Endothelial cell of umbilical vein (primary cell): ENCODE measurements at regions not wholly inside any gene's neighbourhood (a gene's known extent, or its start where the extent isn't known, plus 50 kb on each side); places are given as distances from the start of the nearest gene placed in this dataset.

Experiments
- BruUV-seq: library from RNA; stranded (reverse); fragments of 400-500 nt; replicated peaks from 2 replicates; lab custom pipeline; 2021; lab: Mats Ljungman, UMichigan
- CTCF ChIA-PET: fragments of 300-600, 350-600 bp; sonication (Branson Sonifier 250); formaldehyde crosslinking; loops from one replicate; lab custom pipeline; 2021; ENCODE audit warnings: antibody characterized with exemption, inconsistent platforms; lab: Charles Lee
- POLR2A ChIA-PET: fragments of 300-600, 350-600 bp; sonication (Branson Sonifier 250); formaldehyde crosslinking; loops from one replicate; lab custom pipeline; 2021; ENCODE audit warnings: antibody characterized with exemption, inconsistent platforms; lab: Charles Lee
- DNase-seq: peaks from one replicate; pipeline ENCODE4 v3.0.0-alpha.2; 2011; ENCODE audit warnings: low read depth, low spot score
- FAIRE-seq: peaks from 2 replicates; lab custom pipeline; 2011; peaks lifted over from hg19 to GRCh38; lab: Jason Lieb, UNC
- H2AFZ ChIP-seq: 2 replicates; pipeline ENCODE4 v1.6.0; 2012; ENCODE audit warnings: low read depth, low read length, control low read depth, inconsistent platforms
- H3K27ac ChIP-seq: 2 replicates; pipeline ENCODE4 v1.5.1; 2011; ENCODE audit warnings: low read depth, mild to moderate bottlenecking, control low read depth, low read length, moderate library complexity; ENCODE audit not compliant: insufficient read depth
- H3K27me3 ChIP-seq, 2 experiments: 2 replicates each; pipeline versions ENCODE4 v1.6.0 to v1.6.1; 2011; ENCODE audit warnings: low read length in 2 of 2, mixed read lengths in 1 of 2; ENCODE audit not compliant: control insufficient read depth in 2 of 2, insufficient read depth in 2 of 2
- H3K36me3 ChIP-seq, 2 experiments: 2 replicates in 1 of 2; 3 replicates in 1 of 2; pipeline ENCODE4 v1.5.1; 2011; ENCODE audit warnings: low read length in 2 of 2, mild to moderate bottlenecking in 1 of 2, moderate library complexity in 1 of 2; ENCODE audit not compliant: control insufficient read depth in 2 of 2, insufficient read depth in 2 of 2; ENCODE audit errors: extremely low read depth in 1 of 2
- H3K4me1 ChIP-seq: 3 replicates; pipeline ENCODE4 v1.5.1; 2011; ENCODE audit warnings: mild to moderate bottlenecking, low read length; ENCODE audit not compliant: control insufficient read depth, insufficient read depth; ENCODE audit errors: extremely low read depth
- H3K4me2 ChIP-seq: 2 replicates; pipeline ENCODE4 v1.6.1; 2011; ENCODE audit warnings: low read length, control low read depth, mixed read lengths; ENCODE audit not compliant: insufficient read depth
- H3K4me3 ChIP-seq, 3 experiments: fragments of 200-600 bp in 1 of 3; sonication (generic), shearing (Covaris generic) in 1 of 3; replicated peaks in 1 of 3; 2 replicates each; pipeline ENCODE4 v1.5.1; 2011 to 2016; ENCODE audit warnings: control low read depth in 3 of 3, low read length in 3 of 3, mild to moderate bottlenecking in 2 of 3, inconsistent platforms in 1 of 3, low read depth in 1 of 3, moderate library complexity in 1 of 3; ENCODE audit not compliant: insufficient read depth in 1 of 3
- H3K79me2 ChIP-seq: 2 replicates; pipeline ENCODE4 v1.6.0; 2012; ENCODE audit warnings: low read length, inconsistent platforms; ENCODE audit not compliant: control insufficient read depth, insufficient read depth
- H3K9ac ChIP-seq: replicated peaks from 2 replicates; pipeline ENCODE3; 2011; ENCODE audit warnings: low read length, control low read depth; ENCODE audit not compliant: insufficient read depth; ENCODE audit errors: extremely low read depth
- H3K9me1 ChIP-seq: replicated peaks from 3 replicates; pipeline ENCODE4 v1.6.0; 2011; ENCODE audit warnings: mild to moderate bottlenecking, low read length; ENCODE audit not compliant: control insufficient read depth, insufficient read depth; ENCODE audit errors: extremely low read depth
- H3K9me3 ChIP-seq: replicated peaks from 2 replicates; pipeline ENCODE4 v1.5.1; 2012; ENCODE audit warnings: low read length, inconsistent platforms; ENCODE audit not compliant: control insufficient read depth, insufficient read depth
- H4K20me1 ChIP-seq: replicated peaks from 2 replicates; pipeline ENCODE3; 2011; ENCODE audit warnings: mild to moderate bottlenecking, low read length; ENCODE audit not compliant: control insufficient read depth, insufficient read depth; ENCODE audit errors: extremely low read depth
- CTCF ChIP-seq, 2 donors: IDR thresholded peaks; 1 replicate in 1 of 2; 2 replicates in 1 of 2; pipeline ENCODE4 v1.5.1; 2011; ENCODE audit warnings: low read length in 2 of 2, mild to moderate bottlenecking in 2 of 2, moderate library complexity in 2 of 2, control low read depth in 1 of 2, inconsistent platforms in 1 of 2, low read depth in 1 of 2; ENCODE audit not compliant: insufficient read depth in 1 of 2; ENCODE audit errors: extremely low read depth in 1 of 2
- EZH2 ChIP-seq: IDR thresholded peaks from 2 replicates; pipeline ENCODE4 v1.6.1; 2012; ENCODE audit warnings: borderline replicate concordance, low read depth, mild to moderate bottlenecking, moderate library complexity, low read length, inconsistent platforms; ENCODE audit not compliant: severe bottlenecking
- FOS ChIP-seq: IDR thresholded peaks from 2 replicates; pipeline ENCODE4 v1.6.1; 2011; ENCODE audit warnings: mild to moderate bottlenecking, low read length, moderate library complexity, borderline replicate concordance; ENCODE audit not compliant: insufficient read depth
- GATA2 ChIP-seq: IDR thresholded peaks from 2 replicates; pipeline ENCODE4 v1.7.0; 2011; ENCODE audit warnings: low read depth, mild to moderate bottlenecking, moderate library complexity, mixed read lengths, low read length; ENCODE audit not compliant: insufficient read length, insufficient read depth
- JUN ChIP-seq: IDR thresholded peaks from 2 replicates; pipeline ENCODE4 v1.6.1; 2011; ENCODE audit warnings: borderline replicate concordance, low read depth; ENCODE audit not compliant: insufficient read length, insufficient read depth
- MAX ChIP-seq: IDR thresholded peaks from 2 replicates; pipeline ENCODE4 v1.6.1; 2011; ENCODE audit not compliant: insufficient read depth, insufficient read length
- MYC ChIP-seq: IDR thresholded peaks from one replicate; pipeline ENCODE4 v1.6.1; 2011; ENCODE audit warnings: mild to moderate bottlenecking, low read depth, low read length
- POLR2A ChIP-seq: IDR thresholded peaks from 2 replicates; pipeline ENCODE4 v1.6.1; 2012; ENCODE audit warnings: low read depth, mild to moderate bottlenecking, control low read depth, low read length
- POLR2AphosphoS5 ChIP-seq: IDR thresholded peaks from 2 replicates; pipeline ENCODE4 v1.6.1; 2012; ENCODE audit warnings: low read depth, mild to moderate bottlenecking, control low read depth, low read length, moderate library complexity; ENCODE audit not compliant: insufficient read depth
- dilution Hi-C: fragments of 300-500 bp; cut with MboI; formaldehyde crosslinking; loops from one replicate; pipeline ENCODE4 v1.15.0; 2019; ENCODE audit warnings: low sequenced_read_pairs; ENCODE audit not compliant: extremely low pct_ligation_motif_present
- intact Hi-C: fragments of 100-400 bp; cut with micrococcal nuclease; formaldehyde crosslinking; loops from one replicate; pipeline ENCODE4 v1.10.0; 2022

- H3K4me2 ChIP-seq = no peak overlapping the region
- no peaks in the 10 kb centered on the region for H3K79me2 ChIP-seq
- no peak for TF ChIP-seq POLR2AphosphoS5
- TF ChIP-seq GATA2 = no peak
- TF ChIP-seq MAX = no peak
- TF ChIP-seq FOS = no peak
- TF ChIP-seq EZH2 = no peak
- no peak for TF ChIP-seq CTCF (IDR thresholded peaks at IDR 0.05; ENCODE audit: extremely low read depth in 1 of 2, insufficient read depth in 1 of 2, low read depth in 1 of 2, low read length in 2 of 2)
- no peak for TF ChIP-seq JUN
- no peak for TF ChIP-seq MYC
- TF ChIP-seq POLR2A = no peak
- CTCF ChIA-PET = no interaction called here
- H3K9ac ChIP-seq = no peak overlapping the region
- peaks cover 5 to 15% of the 10 kb centered on the region in 2 experiments for H3K27me3 ChIP-seq
- no TSS peak for BruUV-seq
- H3K9me3 ChIP-seq = no peaks in the 10 kb centered on the region
- DNase-seq = no peak
- no peaks in the 10 kb centered on the region for H3K36me3 ChIP-seq
- H3K9me1 ChIP-seq = no peaks in the 10 kb centered on the region
- no peak overlapping the region for H3K27ac ChIP-seq
- no peaks in the 10 kb centered on the region for H4K20me1 ChIP-seq
- H2AFZ ChIP-seq = no peak overlapping the region
- POLR2A ChIA-PET = no interaction called here
- dilution Hi-C loops = no loop called here
- H3K4me3 ChIP-seq = no peak overlapping the region
- no peak for FAIRE-seq
- H3K4me1 ChIP-seq = peaks cover 7% of the 10 kb centered on the region
- intact Hi-C loops = no loop called here
These were observed 55.2 kb upstream of the ACAN start for GRCh38 chr15:88748081-88748480.
